ENCODE measurements at regions not wholly inside any gene's neighbourhood (a gene's known extent, or its start where the extent isn't known, plus 50 kb on each side); places are given as distances from the start of the nearest gene placed in this dataset.
"Not testable (repeated sequence)": the region's sequence is repeated elsewhere in the genome, so short reads cannot be mapped to it uniquely, and the experiment has no call there.

- H3K27ac Mint-ChIP-seq = no peak overlapping the region
- no peaks in the 10 kb centered on the region for H3K27me3 Mint-ChIP-seq
- no peak overlapping the region for H3K4me3 Mint-ChIP-seq
- H3K9me3 Mint-ChIP-seq = no peaks in the 10 kb centered on the region
- no peaks in the 10 kb centered on the region for H3K4me1 Mint-ChIP-seq
- no peaks in the 10 kb centered on the region for H3K36me3 Mint-ChIP-seq
Measured at GRCh38 chr6:121600389-121601168, 165.1 kb downstream of the GJA1 start.

- Mint-ChIP-seq H3K4me1 (no peaks in the 10 kb centered on the region), H3K36me3 (no peaks in the 10 kb centered on the region), H3K9me3 (no peaks in the 10 kb centered on the region), H3K27ac (no peak overlapping the region), H3K27me3 (no peaks in the 10 kb centered on the region), H3K4me3 (no peak overlapping the region)
Measured at GRCh38 chr6:121603486-121603885, 168.0 kb downstream of the GJA1 start.

- H3K27me3 Mint-ChIP-seq = no peaks in the 10 kb centered on the region
- no peak overlapping the region for H3K27ac Mint-ChIP-seq
Measured at GRCh38 chr6:121607721-121608120, 172.3 kb downstream of the GJA1 start.

GRCh38 chr6:121608270-121608669 is 172.8 kb downstream of the GJA1 start:
- no peaks in the 10 kb centered on the region for H3K4me1 Mint-ChIP-seq
- no peak overlapping the region for H3K4me3 Mint-ChIP-seq
- H3K9me3 Mint-ChIP-seq = no peaks in the 10 kb centered on the region
- H3K36me3 Mint-ChIP-seq = peaks cover 1% of the 10 kb centered on the region
- no peak overlapping the region for H3K27ac Mint-ChIP-seq
- H3K27me3 Mint-ChIP-seq = no peaks in the 10 kb centered on the region

More at GRCh38 chr6:121607721-121608120, 172.3 kb downstream of the GJA1 start:
- no peak overlapping the region for H3K4me3 Mint-ChIP-seq
- H3K4me1 Mint-ChIP-seq = no peaks in the 10 kb centered on the region
- H3K36me3 Mint-ChIP-seq = peaks cover 1% of the 10 kb centered on the region
- no peaks in the 10 kb centered on the region for H3K9me3 Mint-ChIP-seq

GRCh38 chr6:121609281-121609680 is 173.8 kb downstream of the GJA1 start:
- Mint-ChIP-seq H3K27me3 (no peaks in the 10 kb centered on the region), H3K4me1 (no peaks in the 10 kb centered on the region), H3K36me3 (peaks cover 1% of the 10 kb centered on the region), H3K27ac (no peak overlapping the region), H3K9me3 (no peaks in the 10 kb centered on the region), H3K4me3 (no peak overlapping the region)

- Mint-ChIP-seq H3K27me3 (no peaks in the 10 kb centered on the region), H3K9me3 (no peaks in the 10 kb centered on the region), H3K4me3 (no peak overlapping the region), H3K4me1 (no peaks in the 10 kb centered on the region), H3K36me3 (peaks cover 1% of the 10 kb centered on the region), H3K27ac (no peak overlapping the region)
Measured at GRCh38 chr6:121612927-121613326, 177.5 kb downstream of the GJA1 start.

- Mint-ChIP-seq H3K27ac (no peak overlapping the region), H3K4me3 (no peak overlapping the region), H3K9me3 (no peaks in the 10 kb centered on the region), H3K4me1 (no peaks in the 10 kb centered on the region), H3K36me3 (no peaks in the 10 kb centered on the region), H3K27me3 (no peaks in the 10 kb centered on the region)
Measured at GRCh38 chr6:121614115-121614514, 178.7 kb downstream of the GJA1 start.

- H3K27ac Mint-ChIP-seq = no peak overlapping the region
- H3K4me1 Mint-ChIP-seq = no peaks in the 10 kb centered on the region
- no peaks in the 10 kb centered on the region for H3K9me3 Mint-ChIP-seq
- H3K36me3 Mint-ChIP-seq = no peaks in the 10 kb centered on the region
- H3K27me3 Mint-ChIP-seq = no peaks in the 10 kb centered on the region
- H3K4me3 Mint-ChIP-seq = no peak overlapping the region
Measured at GRCh38 chr6:121615493-121615892, 180.0 kb downstream of the GJA1 start.

- H3K36me3 Mint-ChIP-seq = no peaks in the 10 kb centered on the region
- H3K4me3 Mint-ChIP-seq = no peak overlapping the region
- no peaks in the 10 kb centered on the region for H3K9me3 Mint-ChIP-seq
- no peaks in the 10 kb centered on the region for H3K4me1 Mint-ChIP-seq
- no peaks in the 10 kb centered on the region for H3K27me3 Mint-ChIP-seq
- H3K27ac Mint-ChIP-seq = no peak overlapping the region
Measured at GRCh38 chr6:121616406-121616805, 181.0 kb downstream of the GJA1 start.

- no peak overlapping the region for H3K4me3 Mint-ChIP-seq
- H3K27me3 Mint-ChIP-seq = no peaks in the 10 kb centered on the region
- no peaks in the 10 kb centered on the region for H3K4me1 Mint-ChIP-seq
- no peak overlapping the region for H3K27ac Mint-ChIP-seq
- no peaks in the 10 kb centered on the region for H3K36me3 Mint-ChIP-seq
- H3K9me3 Mint-ChIP-seq = no peaks in the 10 kb centered on the region
Measured at GRCh38 chr6:121617388-121617787, 181.9 kb downstream of the GJA1 start.

GRCh38 chr6:121619013-121619412 is 183.6 kb downstream of the GJA1 start:
- Mint-ChIP-seq H3K27ac (no peak overlapping the region), H3K27me3 (no peaks in the 10 kb centered on the region), H3K9me3 (no peaks in the 10 kb centered on the region), H3K4me3 (no peak overlapping the region), H3K4me1 (no peaks in the 10 kb centered on the region), H3K36me3 (no peaks in the 10 kb centered on the region)

- H3K4me1 Mint-ChIP-seq = no peaks in the 10 kb centered on the region
- no peaks in the 10 kb centered on the region for H3K9me3 Mint-ChIP-seq
- no peak overlapping the region for H3K27ac Mint-ChIP-seq
- H3K36me3 Mint-ChIP-seq = no peaks in the 10 kb centered on the region
- H3K27me3 Mint-ChIP-seq = no peaks in the 10 kb centered on the region
- no peak overlapping the region for H3K4me3 Mint-ChIP-seq
Measured at GRCh38 chr6:121619987-121620740, 184.7 kb downstream of the GJA1 start.

- Mint-ChIP-seq H3K36me3 (no peaks in the 10 kb centered on the region), H3K4me1 (peaks cover 9% of the 10 kb centered on the region), H3K27me3 (no peaks in the 10 kb centered on the region), H3K4me3 (no peak overlapping the region), H3K27ac (no peak overlapping the region), H3K9me3 (peaks cover 5% of the 10 kb centered on the region)
Measured at GRCh38 chr6:121627761-121628160, 192.3 kb downstream of the GJA1 start.

GRCh38 chr6:121630716-121631115 is 195.3 kb downstream of the GJA1 start:
- Mint-ChIP-seq H3K27me3 (no peaks in the 10 kb centered on the region), H3K4me3 (no peak overlapping the region), H3K9me3 (peaks cover 9% of the 10 kb centered on the region), H3K4me1 (peaks cover 9% of the 10 kb centered on the region), H3K36me3 (peaks cover 2% of the 10 kb centered on the region), H3K27ac (no peak overlapping the region)

GRCh38 chr6:121631752-121632151 is 196.3 kb downstream of the GJA1 start:
- H3K36me3 Mint-ChIP-seq, H3K4me1 Mint-ChIP-seq, H3K27me3 Mint-ChIP-seq, H3K4me3 Mint-ChIP-seq, H3K27ac Mint-ChIP-seq: not testable (repeated sequence)
- peaks cover 13% of the 10 kb centered on the region for H3K9me3 Mint-ChIP-seq

- Mint-ChIP-seq H3K9me3 (peaks cover 15% of the 10 kb centered on the region), H3K36me3 (peaks cover 6% of the 10 kb centered on the region), H3K4me1 (peaks cover 4% of the 10 kb centered on the region), H3K27me3 (no peaks in the 10 kb centered on the region), H3K27ac (no peak overlapping the region), H3K4me3 (no peak overlapping the region)
Measured at GRCh38 chr6:121633309-121633708, 197.9 kb downstream of the GJA1 start.

Measured in activated naive CD4-positive, alpha-beta T cell treated with anti-CD3 and anti-CD28 coated beads, Interleukin-2, amount 50 U/mL, for 24 hours (primary cell).